Gastrocnemius medialis (tissue), 4 donors: ENCODE measurements at regions not wholly inside any gene's neighbourhood (a gene's known extent, or its start where the extent isn't known, plus 50 kb on each side); places are given as distances from the start of the nearest gene placed in this dataset.

Experiments
- ATAC-seq, 2 donors: fragments of 150-250 bp; one replicate each; pipeline ENCODE4 v1.9.1; 2016
- DNase-seq, 2 donors: peaks; one replicate each; pipeline ENCODE4 v3.0.0-alpha.2; 2019
- H3K27ac ChIP-seq, 4 donors: fragments of 200-600 bp; sonication (generic); 1 replicate in 1 of 4; 2 replicates in 3 of 4; pipeline ENCODE4 v1.5.1; 2016 to 2018; ENCODE audit warnings: mild to moderate bottlenecking in 2 of 4, moderate library complexity in 1 of 4
- H3K27me3 ChIP-seq, 3 donors: fragments of 200-600 bp; sonication (generic) in 2 of 3; 1 replicate in 1 of 3; 2 replicates in 2 of 3; pipeline versions ENCODE4 v1.5.1 to v1.6.0; 2016 to 2019; ENCODE audit warnings: mild to moderate bottlenecking in 1 of 3, moderate library complexity in 1 of 3
- H3K36me3 ChIP-seq, 2 donors: fragments of 200-600 bp; sonication (generic) in 1 of 2; one replicate each; pipeline ENCODE4 v1.5.1; 2017 to 2018
- H3K4me1 ChIP-seq, 2 donors: fragments of 200-600 bp; sonication (generic) in 1 of 2; one replicate each; pipeline ENCODE4 v1.5.1; 2016 to 2017; ENCODE audit warnings: mild to moderate bottlenecking in 2 of 2
- H3K4me3 ChIP-seq, 4 donors: fragments of 200-600 bp; sonication (generic) in 3 of 4; 1 replicate in 1 of 4; 2 replicates in 3 of 4; pipeline ENCODE4 v1.5.1; 2016 to 2019; ENCODE audit warnings: mild to moderate bottlenecking in 2 of 4
- H3K9me3 ChIP-seq, 3 donors: fragments of 200-600 bp; sonication (generic) in 2 of 3; 1 replicate in 1 of 3; 2 replicates in 2 of 3; pipeline ENCODE4 v1.5.1; 2016 to 2019
- POLR2A ChIP-seq, 2 donors: fragments of 450-650 bp; IDR thresholded peaks; one replicate each; pipeline ENCODE4 v1.6.1; 2017; ENCODE audit warnings: antibody characterized with exemption in 2 of 2, mild to moderate bottlenecking in 2 of 2, moderate library complexity in 2 of 2
- in situ Hi-C, 4 donors: fragments of 200-750 bp; cut with MboI; loops; one replicate each; pipeline versions ENCODE4 v1.15.0 to v1.8.0; 2017; ENCODE audit warnings: low sequenced_read_pairs in 4 of 4
- intact Hi-C: fragments of 100-400 bp; cut with DNase I; formaldehyde crosslinking; loops from one replicate; pipeline ENCODE4 v1.15.1; 2023; ENCODE audit warnings: low total_unique reads
- TF ChIP-seq, protein P1 (sequence below), 5 experiments: fragments of 450-650 bp in 3 of 5; fragments of 200-600 bp in 2 of 5; sonication (generic) in 2 of 5; IDR thresholded peaks in 4 of 5; conservative IDR thresholded peaks in 1 of 5; 1 replicate in 4 of 5; 2 replicates in 1 of 5; pipeline ENCODE4 v1.5.1; 2016 to 2019; ENCODE audit warnings: antibody characterized with exemption in 5 of 5, mild to moderate bottlenecking in 3 of 5, moderate library complexity in 3 of 5

DNA sequence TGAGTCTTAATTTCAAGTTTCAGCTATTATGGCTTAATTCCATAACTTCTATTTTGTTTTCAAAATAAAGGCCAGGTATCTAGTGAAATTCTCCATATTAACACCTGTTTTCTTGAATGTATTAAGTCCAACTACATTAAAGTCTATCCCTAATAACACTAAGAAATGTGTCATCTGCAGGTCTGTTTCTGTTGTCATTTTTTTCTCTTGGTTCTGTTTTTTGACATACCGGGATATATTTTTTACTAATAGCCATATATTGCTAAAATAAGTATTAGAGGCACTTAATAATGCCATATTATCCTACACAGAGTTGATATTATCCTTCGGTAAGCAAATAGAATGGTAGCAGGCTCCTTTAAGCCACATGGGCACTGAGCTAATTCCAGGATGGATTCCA lies 176.0 kb upstream of the MPPED2 start:
- H3K4me3 ChIP-seq, result no peak overlapping the region
- no peak for DNase-seq
- intact Hi-C loops, result no loop called here
- H3K4me1 ChIP-seq, result peaks cover 0 to 5% of the 10 kb centered on the region in 2 donors
- in situ Hi-C loops, result no loop called here
- H3K36me3 ChIP-seq, result no peaks in the 10 kb centered on the region
- H3K27me3 ChIP-seq, result no peaks in the 10 kb centered on the region
- no peak for TF ChIP-seq POLR2A (IDR thresholded peaks at IDR 0.05)
- TF ChIP-seq, protein P1, sequence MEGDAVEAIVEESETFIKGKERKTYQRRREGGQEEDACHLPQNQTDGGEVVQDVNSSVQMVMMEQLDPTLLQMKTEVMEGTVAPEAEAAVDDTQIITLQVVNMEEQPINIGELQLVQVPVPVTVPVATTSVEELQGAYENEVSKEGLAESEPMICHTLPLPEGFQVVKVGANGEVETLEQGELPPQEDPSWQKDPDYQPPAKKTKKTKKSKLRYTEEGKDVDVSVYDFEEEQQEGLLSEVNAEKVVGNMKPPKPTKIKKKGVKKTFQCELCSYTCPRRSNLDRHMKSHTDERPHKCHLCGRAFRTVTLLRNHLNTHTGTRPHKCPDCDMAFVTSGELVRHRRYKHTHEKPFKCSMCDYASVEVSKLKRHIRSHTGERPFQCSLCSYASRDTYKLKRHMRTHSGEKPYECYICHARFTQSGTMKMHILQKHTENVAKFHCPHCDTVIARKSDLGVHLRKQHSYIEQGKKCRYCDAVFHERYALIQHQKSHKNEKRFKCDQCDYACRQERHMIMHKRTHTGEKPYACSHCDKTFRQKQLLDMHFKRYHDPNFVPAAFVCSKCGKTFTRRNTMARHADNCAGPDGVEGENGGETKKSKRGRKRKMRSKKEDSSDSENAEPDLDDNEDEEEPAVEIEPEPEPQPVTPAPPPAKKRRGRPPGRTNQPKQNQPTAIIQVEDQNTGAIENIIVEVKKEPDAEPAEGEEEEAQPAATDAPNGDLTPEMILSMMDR (IDR thresholded peaks at IDR 0.05 in 4 of 5, conservative IDR thresholded peaks at IDR 0.05 in 1 of 5), result no peak
- H3K9me3 ChIP-seq, result no peaks in the 10 kb centered on the region
- ATAC-seq, result no peak
- no peak overlapping the region for H3K27ac ChIP-seq

DNA sequence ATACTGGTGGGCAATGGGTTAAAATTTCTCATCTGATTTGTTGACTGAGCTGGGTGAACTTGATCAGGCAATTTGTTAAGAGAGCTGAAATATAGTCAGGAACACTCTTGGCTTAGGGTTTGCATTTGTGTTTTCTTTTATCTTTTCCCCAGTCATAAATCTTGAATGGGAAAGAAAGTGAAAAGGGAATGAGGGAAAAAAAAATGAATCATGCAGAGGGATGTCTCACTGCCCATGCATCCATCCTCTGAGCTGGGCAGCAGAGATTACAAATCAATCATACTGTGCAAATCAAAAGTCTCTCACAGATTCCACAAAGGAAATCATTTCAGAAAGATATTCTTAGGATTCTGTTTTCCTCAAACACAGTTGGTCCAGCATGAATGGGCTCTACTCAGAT lies 174.2 kb upstream of the MPPED2 start:
- TF ChIP-seq, protein P1 (IDR thresholded peaks at IDR 0.05 in 4 of 5, conservative IDR thresholded peaks at IDR 0.05 in 1 of 5), result no peak
- no peak for TF ChIP-seq POLR2A (IDR thresholded peaks at IDR 0.05)
- Histone ChIP-seq H3K9me3 (no peaks in the 10 kb centered on the region), H3K36me3 (no peaks in the 10 kb centered on the region), H3K4me3 (no peak overlapping the region), H3K4me1 (no peaks in the 10 kb centered on the region), H3K27ac (no peak overlapping the region), H3K27me3 (no peaks in the 10 kb centered on the region)
- in situ Hi-C loops (no loop called here), intact Hi-C loops (no loop called here)
- DNase-seq (no peak), ATAC-seq (no peak)

DNA sequence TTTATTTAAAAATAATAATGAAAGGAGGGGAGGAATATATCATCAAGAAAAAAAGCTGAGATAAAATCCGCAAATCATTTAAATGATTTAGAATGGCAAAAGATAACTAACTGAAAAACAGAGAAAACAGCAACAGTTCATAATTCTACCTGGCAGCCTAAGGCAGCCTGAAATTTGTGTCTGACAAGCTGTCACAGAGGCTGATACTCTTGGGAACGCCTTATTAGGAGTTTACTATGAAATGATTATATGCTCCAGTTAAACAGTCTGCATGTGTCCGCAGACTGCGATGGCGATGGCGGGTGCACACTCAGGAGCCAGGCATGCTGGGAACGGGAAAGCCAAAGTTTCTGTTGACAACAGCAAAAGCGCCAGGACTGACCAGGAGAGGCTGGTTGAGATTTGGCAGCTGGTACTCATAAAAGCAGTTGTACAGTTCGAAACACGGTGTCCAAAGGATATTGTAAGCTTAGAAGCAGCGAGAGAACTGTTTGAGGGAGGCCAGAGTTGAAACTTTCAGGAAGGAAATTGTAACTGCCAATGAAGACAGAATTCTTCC lies 172.9 kb upstream of the MPPED2 start:
- H3K4me3 ChIP-seq, result no peak overlapping the region
- in situ Hi-C loops, result no loop called here
- DNase-seq (no peak), ATAC-seq (no peak)
- H3K36me3 ChIP-seq, result no peaks in the 10 kb centered on the region
- no peak overlapping the region for H3K27ac ChIP-seq
- no peaks in the 10 kb centered on the region for H3K9me3 ChIP-seq
- TF ChIP-seq POLR2A (IDR thresholded peaks at IDR 0.05), result no peak
- TF ChIP-seq, protein P1 (IDR thresholded peaks at IDR 0.05 in 4 of 5, conservative IDR thresholded peaks at IDR 0.05 in 1 of 5), result no peak
- no peaks in the 10 kb centered on the region for H3K27me3 ChIP-seq
- H3K4me1 ChIP-seq, result no peaks in the 10 kb centered on the region
- intact Hi-C loops, result no loop called here

DNA sequence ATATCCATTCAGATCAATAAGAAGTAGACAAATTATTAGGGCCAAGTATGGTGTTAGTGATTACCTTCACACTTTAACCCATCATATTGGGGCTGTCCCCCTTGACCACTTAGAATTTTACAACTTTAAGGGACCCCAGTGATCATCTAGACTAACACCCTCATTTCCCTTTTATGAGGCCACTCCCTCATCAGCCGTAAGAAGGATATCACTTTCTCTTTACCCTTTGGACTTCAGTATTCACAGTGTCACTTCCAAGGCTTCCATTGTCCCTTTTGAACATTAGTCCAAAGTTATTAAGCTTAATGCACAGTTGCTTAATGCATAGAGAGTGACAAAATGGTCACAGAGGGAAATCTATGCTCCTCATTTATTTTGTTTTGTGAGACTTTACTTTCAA lies 172.4 kb upstream of the MPPED2 start:
- ATAC-seq, result no peak
- intact Hi-C loops, result no loop called here
- no peak overlapping the region for H3K27ac ChIP-seq
- H3K4me1 ChIP-seq, result no peaks in the 10 kb centered on the region
- in situ Hi-C loops, result no loop called here
- H3K36me3 ChIP-seq, result no peaks in the 10 kb centered on the region
- TF ChIP-seq POLR2A (IDR thresholded peaks at IDR 0.05), result no peak
- TF ChIP-seq, protein P1 (IDR thresholded peaks at IDR 0.05 in 4 of 5, conservative IDR thresholded peaks at IDR 0.05 in 1 of 5), result no peak
- no peak for DNase-seq
- no peak overlapping the region for H3K4me3 ChIP-seq
- H3K27me3 ChIP-seq, result no peaks in the 10 kb centered on the region
- H3K9me3 ChIP-seq, result no peaks in the 10 kb centered on the region

DNA sequence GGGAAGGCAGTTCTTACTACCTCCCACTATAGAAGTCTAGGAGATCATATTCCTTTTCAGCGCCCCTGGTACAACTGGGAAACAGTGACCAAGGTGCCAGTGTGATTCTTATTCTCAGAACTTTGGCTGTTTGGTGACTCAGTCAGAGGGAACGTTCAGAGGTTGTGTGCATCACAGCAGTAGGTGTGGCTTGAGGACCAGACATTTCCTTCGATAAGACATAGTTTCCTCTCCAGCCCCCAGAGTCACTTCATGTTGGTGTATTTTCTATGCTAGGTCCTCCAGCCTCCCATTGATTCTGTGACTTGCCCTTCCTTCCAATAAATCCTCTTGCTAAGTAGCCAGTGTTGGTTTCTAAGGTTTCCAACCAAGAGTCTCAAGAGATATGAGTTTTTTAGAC lies 171.9 kb upstream of the MPPED2 start:
- no peak for ATAC-seq
- Histone ChIP-seq H3K27ac (no peak overlapping the region), H3K27me3 (no peaks in the 10 kb centered on the region), H3K4me1 (no peaks in the 10 kb centered on the region), H3K4me3 (no peak overlapping the region), H3K9me3 (no peaks in the 10 kb centered on the region), H3K36me3 (no peaks in the 10 kb centered on the region)
- in situ Hi-C loops, result no loop called here
- DNase-seq, result no peak
- no peak for TF ChIP-seq POLR2A (IDR thresholded peaks at IDR 0.05)
- TF ChIP-seq, protein P1 (IDR thresholded peaks at IDR 0.05 in 4 of 5, conservative IDR thresholded peaks at IDR 0.05 in 1 of 5), result no peak
- intact Hi-C loops, result no loop called here
